Stomach (tissue), 4 donors: ENCODE measurements at regions not wholly inside any gene's neighbourhood (a gene's known extent, or its start where the extent isn't known, plus 50 kb on each side); places are given as distances from the start of the nearest gene placed in this dataset.

ENCODE experiments used
- POLR2A ChIP-seq, 4 donors: fragments of 450-650 bp; IDR thresholded peaks; one replicate each; pipeline ENCODE4 v1.6.1; 2016; ENCODE audit warnings: antibody characterized with exemption in 4 of 4, control low read depth in 2 of 4, mild to moderate bottlenecking in 1 of 4, moderate library complexity in 1 of 4
- TF ChIP-seq, protein P1 (sequence below), 7 experiments: fragments of 450-650 bp in 4 of 7; fragments of 200-600 bp in 3 of 7; sonication (generic) in 3 of 7; IDR thresholded peaks; one replicate each; pipeline ENCODE4 v1.5.1; 2016 to 2019; ENCODE audit warnings: antibody characterized with exemption in 7 of 7, control low read depth in 2 of 7, mild to moderate bottlenecking in 1 of 7

GRCh38 chr1:194445244-194445643, 1258.8 kb upstream of the B3GALT2 start:
- TF ChIP-seq, protein P1, sequence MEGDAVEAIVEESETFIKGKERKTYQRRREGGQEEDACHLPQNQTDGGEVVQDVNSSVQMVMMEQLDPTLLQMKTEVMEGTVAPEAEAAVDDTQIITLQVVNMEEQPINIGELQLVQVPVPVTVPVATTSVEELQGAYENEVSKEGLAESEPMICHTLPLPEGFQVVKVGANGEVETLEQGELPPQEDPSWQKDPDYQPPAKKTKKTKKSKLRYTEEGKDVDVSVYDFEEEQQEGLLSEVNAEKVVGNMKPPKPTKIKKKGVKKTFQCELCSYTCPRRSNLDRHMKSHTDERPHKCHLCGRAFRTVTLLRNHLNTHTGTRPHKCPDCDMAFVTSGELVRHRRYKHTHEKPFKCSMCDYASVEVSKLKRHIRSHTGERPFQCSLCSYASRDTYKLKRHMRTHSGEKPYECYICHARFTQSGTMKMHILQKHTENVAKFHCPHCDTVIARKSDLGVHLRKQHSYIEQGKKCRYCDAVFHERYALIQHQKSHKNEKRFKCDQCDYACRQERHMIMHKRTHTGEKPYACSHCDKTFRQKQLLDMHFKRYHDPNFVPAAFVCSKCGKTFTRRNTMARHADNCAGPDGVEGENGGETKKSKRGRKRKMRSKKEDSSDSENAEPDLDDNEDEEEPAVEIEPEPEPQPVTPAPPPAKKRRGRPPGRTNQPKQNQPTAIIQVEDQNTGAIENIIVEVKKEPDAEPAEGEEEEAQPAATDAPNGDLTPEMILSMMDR (IDR thresholded peaks at IDR 0.05) = no peak
- TF ChIP-seq POLR2A (IDR thresholded peaks at IDR 0.05) = no peak
